OCI-LY1 (cell line): ENCODE measurements at regions not wholly inside any gene's neighbourhood (a gene's known extent, or its start where the extent isn't known, plus 50 kb on each side); places are given as distances from the start of the nearest gene placed in this dataset.

ENCODE experiments used
- H2AFZ ChIP-seq: fragments of 200-600 bp; sonication (generic), shearing (Covaris generic); 2 replicates; pipeline ENCODE4 v1.6.0; 2014; ENCODE audit warnings: antibody characterized with exemption, mild to moderate bottlenecking, low read length
- H3F3A ChIP-seq: fragments of 200-600 bp; sonication (generic), shearing (Covaris generic); 2 replicates; pipeline ENCODE4 v1.6.0; 2014; ENCODE audit warnings: mild to moderate bottlenecking, antibody characterized with exemption, low read length, moderate library complexity; ENCODE audit not compliant: insufficient read depth
- H3K27ac ChIP-seq: fragments of 200-600 bp; sonication (generic); 2 replicates; pipeline ENCODE4 v1.5.1; 2014; ENCODE audit warnings: low read length, mixed run types, mild to moderate bottlenecking, low read depth; ENCODE audit not compliant: poor library complexity, severe bottlenecking
- H3K27me3 ChIP-seq: fragments of 200-600 bp; sonication (generic); 2 replicates; pipeline ENCODE4 v1.6.0; 2014; ENCODE audit warnings: antibody characterized with exemption, mild to moderate bottlenecking, low read length, moderate library complexity; ENCODE audit not compliant: insufficient read depth
- H3K36me3 ChIP-seq: fragments of 200-600 bp; sonication (generic); 2 replicates; pipeline ENCODE4 v1.6.1; 2014; ENCODE audit warnings: mild to moderate bottlenecking, antibody characterized with exemption, low read length, moderate library complexity, mixed read lengths; ENCODE audit not compliant: insufficient read depth
- H3K4me1 ChIP-seq: fragments of 200-600 bp; sonication (generic); 2 replicates; pipeline ENCODE4 v1.5.1; 2014; ENCODE audit warnings: mild to moderate bottlenecking, low read length, moderate library complexity; ENCODE audit not compliant: insufficient read depth, severe bottlenecking
- H3K4me2 ChIP-seq: fragments of 200-600 bp; sonication (generic), shearing (Covaris generic); 2 replicates; pipeline ENCODE4 v1.6.1; 2014; ENCODE audit warnings: low read length
- H3K4me3 ChIP-seq: fragments of 200-600 bp; sonication (generic); 2 replicates; pipeline ENCODE4 v1.5.1; 2014; ENCODE audit warnings: low read length, low read depth, mild to moderate bottlenecking, mixed read lengths; ENCODE audit not compliant: poor library complexity, severe bottlenecking
- H3K79me2 ChIP-seq: fragments of 200-600 bp; shearing (Covaris generic); 2 replicates; pipeline ENCODE4 v1.6.1; 2016; ENCODE audit warnings: mixed run types, low read length, mixed read lengths; ENCODE audit not compliant: insufficient read depth
- H3K9ac ChIP-seq: fragments of 200-600 bp; sonication (generic), shearing (Covaris generic); 2 replicates; pipeline ENCODE4 v1.6.1; 2014; ENCODE audit warnings: mild to moderate bottlenecking, low read length, mixed read lengths
- H3K9me2 ChIP-seq: fragments of 200-600 bp; sonication (generic), shearing (Covaris generic); 2 replicates; pipeline ENCODE4 v1.6.1; 2014; ENCODE audit warnings: low read depth, mild to moderate bottlenecking, low read length, mixed read lengths
- H3K9me3 ChIP-seq: fragments of 200-600 bp; shearing (Covaris generic); 2 replicates; pipeline ENCODE4 v1.6.1; 2014; ENCODE audit warnings: low read length, mixed read lengths
- H4K20me1 ChIP-seq: fragments of 200-600 bp; sonication (generic), shearing (Covaris generic); 2 replicates; pipeline ENCODE4 v1.6.0; 2016; ENCODE audit warnings: mild to moderate bottlenecking, low read length; ENCODE audit not compliant: insufficient read depth
- CTCF ChIP-seq: fragments of 200-600 bp; sonication (generic), shearing (Covaris generic); IDR thresholded peaks from 2 replicates; pipeline ENCODE4 v1.5.1; 2017; ENCODE audit warnings: mild to moderate bottlenecking, antibody characterized with exemption, low read length, moderate library complexity, mixed read lengths
- EZH2 ChIP-seq: fragments of 200-600 bp; sonication (generic), shearing (Covaris generic); IDR thresholded peaks from 2 replicates; pipeline ENCODE4 v1.8.0; 2017; ENCODE audit warnings: borderline replicate concordance, mixed run types, mild to moderate bottlenecking, antibody characterized with exemption, low read length, moderate library complexity, mixed read lengths

DNA sequence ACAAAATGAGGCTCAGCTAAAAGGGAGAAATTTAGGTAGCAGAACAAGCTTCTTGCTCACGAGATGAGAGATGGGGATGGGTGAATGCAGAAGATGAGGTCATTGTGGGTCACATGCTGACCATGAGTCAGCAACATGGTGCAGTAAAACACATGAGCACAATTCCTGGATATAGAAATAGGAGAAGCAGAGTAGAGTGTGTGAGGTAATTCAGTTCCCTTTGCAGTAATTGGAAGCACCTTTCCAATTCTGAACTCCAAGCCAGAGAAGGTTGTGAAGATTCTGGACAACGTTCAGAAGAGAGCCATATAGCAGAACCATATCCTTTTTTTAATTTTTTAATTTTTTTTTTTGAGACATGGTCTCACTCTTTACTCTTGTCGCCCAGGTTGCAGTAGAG, 62.0 kb upstream of the LMNTD1 start:
- Histone ChIP-seq H2AFZ (no peak overlapping the region), H3K27ac (no peak overlapping the region), H3K4me2 (no peak overlapping the region)

DNA sequence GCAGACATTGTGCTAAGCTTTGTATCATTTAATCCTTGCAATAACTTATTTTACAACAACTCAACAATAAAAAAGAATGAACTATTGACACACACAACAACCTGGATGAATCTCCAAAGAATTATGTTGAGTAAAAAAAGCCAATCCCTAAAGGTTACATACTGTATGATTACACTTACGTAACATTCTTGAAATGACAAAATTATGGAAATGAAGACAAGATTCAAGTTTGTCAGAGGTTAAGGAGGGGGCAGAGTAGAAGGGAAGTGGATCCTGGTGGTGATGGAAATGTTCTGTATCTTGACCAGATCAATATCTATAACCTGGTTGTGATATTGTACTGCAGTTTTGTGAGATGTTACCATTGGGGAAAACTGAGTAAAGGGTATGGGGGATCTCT, 63.2 kb upstream of the LMNTD1 start:
- Histone ChIP-seq H3K4me2 (no peak overlapping the region), H3K9me2 (no peaks in the 10 kb centered on the region), H2AFZ (no peak overlapping the region), H3K27ac (no peak overlapping the region), H3K9ac (no peak overlapping the region), H3K79me2 (no peaks in the 10 kb centered on the region), H3K27me3 (no peaks in the 10 kb centered on the region), H3K36me3 (no peaks in the 10 kb centered on the region), H4K20me1 (no peaks in the 10 kb centered on the region), H3K4me3 (no peak overlapping the region), H3F3A (no peaks in the 10 kb centered on the region), H3K4me1 (no peaks in the 10 kb centered on the region), H3K9me3 (no peaks in the 10 kb centered on the region)
- no peak for TF ChIP-seq EZH2
- no peak for TF ChIP-seq CTCF

More for the DNA sequence above, 62.0 kb upstream of the LMNTD1 start:
- TF ChIP-seq CTCF: no peak
- no peak for TF ChIP-seq EZH2
- Histone ChIP-seq H3K27me3 (no peaks in the 10 kb centered on the region), H3K9me2 (no peaks in the 10 kb centered on the region), H3F3A (no peaks in the 10 kb centered on the region), H3K4me3 (no peak overlapping the region), H4K20me1 (no peaks in the 10 kb centered on the region), H3K36me3 (no peaks in the 10 kb centered on the region), H3K79me2 (no peaks in the 10 kb centered on the region), H3K9me3 (no peaks in the 10 kb centered on the region), H3K9ac (no peak overlapping the region), H3K4me1 (no peaks in the 10 kb centered on the region)

GRCh38 chr12:25617991-25618390, 64.9 kb upstream of the LMNTD1 start:
- H3K36me3 ChIP-seq: no peaks in the 10 kb centered on the region
- H4K20me1 ChIP-seq: no peaks in the 10 kb centered on the region
- H3K79me2 ChIP-seq: no peaks in the 10 kb centered on the region
- H2AFZ ChIP-seq: no peak overlapping the region
- H3K9me3 ChIP-seq: no peaks in the 10 kb centered on the region
- TF ChIP-seq CTCF (no peak), EZH2 (no peak)
- no peaks in the 10 kb centered on the region for H3F3A ChIP-seq
- no peak overlapping the region for H3K9ac ChIP-seq
- H3K9me2 ChIP-seq: no peaks in the 10 kb centered on the region
- no peak overlapping the region for H3K4me2 ChIP-seq
- H3K27ac ChIP-seq: no peak overlapping the region
- no peaks in the 10 kb centered on the region for H3K4me1 ChIP-seq
- no peaks in the 10 kb centered on the region for H3K27me3 ChIP-seq
- no peak overlapping the region for H3K4me3 ChIP-seq
